Panc1 (cell line): ENCODE measurements at regions not wholly inside any gene's neighbourhood (a gene's known extent, or its start where the extent isn't known, plus 50 kb on each side); places are given as distances from the start of the nearest gene placed in this dataset.

ENCODE experiments used
- ATAC-seq: fragments of 200-7000 bp; cut with Tn5 transposase; 2 replicates; pipeline ENCODE4 v1.9.1; 2020; ENCODE audit warnings: mild to moderate bottlenecking, moderate library complexity
- BruUV-seq: library from RNA; stranded (reverse); fragments of 400-500 nt; replicated peaks from 2 replicates; lab custom pipeline; 2021; lab: Mats Ljungman, UMichigan
- CTCF ChIA-PET: fragments of 300-600 bp; sonication (Branson Sonifier 250); formaldehyde crosslinking; loops from one replicate; lab custom pipeline; 2022; ENCODE audit warnings: antibody characterized with exemption; lab: Charles Lee
- POLR2A ChIA-PET: fragments of 300-600 bp; sonication (Branson Sonifier 250); formaldehyde crosslinking; loops from one replicate; lab custom pipeline; 2022; ENCODE audit warnings: antibody characterized with exemption; lab: Charles Lee
- DNase-seq: peaks from one replicate; pipeline ENCODE4 v3.0.0-alpha.2; 2010; ENCODE audit warnings: low read depth, low spot score
- H3K27ac ChIP-seq: 2 replicates; pipeline ENCODE4 v1.5.1; 2011; ENCODE audit warnings: mild to moderate bottlenecking, low read length, inconsistent platforms
- H3K27me3 ChIP-seq: fragments of 200-500 bp; sonication (Bioruptor generic); 2 replicates; pipeline ENCODE4 v1.6.0; 2014; ENCODE audit warnings: low read length, inconsistent platforms; ENCODE audit not compliant: control insufficient read depth, insufficient read depth
- H3K36me3 ChIP-seq: fragments of 200-500 bp; sonication (Bioruptor generic); 2 replicates; pipeline ENCODE4 v1.5.1; 2014; ENCODE audit warnings: inconsistent platforms, mild to moderate bottlenecking, low read length, moderate library complexity; ENCODE audit not compliant: control insufficient read depth, insufficient read depth
- H3K4me1 ChIP-seq: 2 replicates; pipeline ENCODE4 v1.5.1; 2011; ENCODE audit warnings: inconsistent platforms, mild to moderate bottlenecking, low read length, moderate library complexity; ENCODE audit not compliant: control insufficient read depth, insufficient read depth
- H3K4me3 ChIP-seq, 2 experiments: 2 replicates each; pipeline ENCODE4 v1.5.1; 2011 to 2012; ENCODE audit warnings: low read depth in 2 of 2, low read length in 2 of 2, mild to moderate bottlenecking in 2 of 2, inconsistent platforms in 1 of 2, moderate library complexity in 1 of 2
- H3K9me3 ChIP-seq: fragments of 200-500 bp; sonication (Bioruptor generic); 2 replicates; pipeline ENCODE4 v1.5.1; 2014; ENCODE audit warnings: low read depth, mild to moderate bottlenecking, inconsistent platforms, low read length, moderate library complexity; ENCODE audit not compliant: control insufficient read depth, insufficient read depth
- CTCF ChIP-seq: fragments of 450-650 bp; IDR thresholded peaks from 2 replicates; pipeline ENCODE4 v1.5.1; 2017; ENCODE audit warnings: mild to moderate bottlenecking
- POLR2AphosphoS5 ChIP-seq: IDR thresholded peaks from 2 replicates; pipeline ENCODE4 v1.6.1; 2012; ENCODE audit warnings: mild to moderate bottlenecking, low read depth, low read length, moderate library complexity
- REST ChIP-seq, 2 experiments: IDR thresholded peaks; 2 replicates each; pipeline ENCODE4 v1.6.1; 2011 to 2012; ENCODE audit warnings: low read depth in 2 of 2, control low read depth in 1 of 2, low read length in 1 of 2, mild to moderate bottlenecking in 1 of 2, moderate library complexity in 1 of 2; ENCODE audit not compliant: insufficient read depth in 1 of 2
- SIN3A ChIP-seq: IDR thresholded peaks from 2 replicates; pipeline ENCODE4 v1.6.1; 2012; ENCODE audit warnings: low read depth, mild to moderate bottlenecking, low read length, moderate library complexity, borderline replicate concordance; ENCODE audit not compliant: insufficient read depth
- TCF7L2 ChIP-seq: IDR thresholded peaks from 2 replicates; pipeline ENCODE4 v1.6.1; 2011; ENCODE audit warnings: mild to moderate bottlenecking, low read depth, low read length, inconsistent platforms
- in situ Hi-C: cut with HindIII; loops from 2 replicates; pipeline ENCODE4 v1.10.0; 2016; ENCODE audit warnings: low sequenced_read_pairs, low pct_unique_long_range_greater_than_20kb
- intact Hi-C: fragments of 100-400 bp; cut with micrococcal nuclease; formaldehyde crosslinking; loops from one replicate; pipeline ENCODE4 v1.10.0; 2022; ENCODE audit not compliant: unreplicated experiment

GRCh38 chr10:117931078-117931477 lies 115.7 kb downstream of the RAB11FIP2 start:
- in situ Hi-C loops (no loop called here), intact Hi-C loops (no loop called here)
- no peaks in the 10 kb centered on the region for H3K36me3 ChIP-seq
- CTCF ChIA-PET, result no interaction called here
- TF ChIP-seq CTCF, result no peak
- no peak for TF ChIP-seq REST (IDR thresholded peaks at IDR 0.05; ENCODE audit: insufficient read depth in 1 of 2, low read depth in 2 of 2, low read length in 1 of 2)
- TF ChIP-seq SIN3A, result no peak
- no peak for TF ChIP-seq POLR2AphosphoS5
- TF ChIP-seq TCF7L2, result no peak
- peaks cover 7% of the 10 kb centered on the region; the same call in 1 of the 2 replicates for H3K27me3 ChIP-seq
- no peak for DNase-seq
- H3K4me1 ChIP-seq, result no peaks in the 10 kb centered on the region
- H3K4me3 ChIP-seq, result no peak overlapping the region
- POLR2A ChIA-PET, result no interaction called here
- no TSS peak for BruUV-seq
- no peak overlapping the region for H3K27ac ChIP-seq
- H3K9me3 ChIP-seq, result no peaks in the 10 kb centered on the region
- ATAC-seq, result no peak

DNA sequence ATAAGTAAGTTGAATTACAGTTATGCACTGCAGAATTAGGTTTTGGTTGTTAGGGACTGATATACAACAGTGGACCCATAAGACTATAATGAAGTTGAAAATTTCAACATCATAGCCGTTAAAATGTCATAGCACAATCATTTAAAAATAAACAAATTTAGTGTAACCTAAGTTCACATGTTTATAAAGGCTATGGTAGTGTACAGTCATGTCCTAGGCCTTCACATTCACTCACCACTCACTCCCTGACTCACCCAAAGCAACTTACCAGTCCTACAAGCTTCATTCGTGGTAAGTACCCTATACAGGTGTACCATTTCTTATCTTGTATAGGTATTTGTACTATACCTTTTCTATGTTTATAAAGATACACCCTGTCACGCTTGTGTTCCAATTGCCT lies 113.7 kb downstream of the RAB11FIP2 start:
- BruUV-seq, result no TSS peak
- H3K4me3 ChIP-seq, result no peak overlapping the region
- no peak for DNase-seq
- H3K27ac ChIP-seq, result no peak overlapping the region
- in situ Hi-C loops (no loop called here), intact Hi-C loops (no loop called here)
- no peaks in the 10 kb centered on the region for H3K9me3 ChIP-seq
- H3K36me3 ChIP-seq, result no peaks in the 10 kb centered on the region
- peaks cover 7% of the 10 kb centered on the region; the same call in 1 of the 2 replicates for H3K27me3 ChIP-seq
- no peaks in the 10 kb centered on the region for H3K4me1 ChIP-seq
- no peak for ATAC-seq
- ChIA-PET POLR2A (no interaction called here), CTCF (no interaction called here)
- TF ChIP-seq REST (IDR thresholded peaks at IDR 0.05; ENCODE audit: insufficient read depth in 1 of 2, low read depth in 2 of 2, low read length in 1 of 2) (no peak), SIN3A (no peak), CTCF (no peak)
